H1 (cell line): ENCODE measurements at regions not wholly inside any gene's neighbourhood (a gene's known extent, or its start where the extent isn't known, plus 50 kb on each side); places are given as distances from the start of the nearest gene placed in this dataset.

Experiments used
- CTCF ChIA-PET: fragments of 300-600 bp; sonication (Branson Sonifier 250); formaldehyde crosslinking; loops from one replicate; lab custom pipeline; 2021; ENCODE audit not compliant: partially characterized antibody; lab: Charles Lee
- POLR2A ChIA-PET: fragments of 300-600 bp; sonication (Branson Sonifier 250); formaldehyde crosslinking; loops from one replicate; lab custom pipeline; 2021; ENCODE audit warnings: inconsistent platforms; ENCODE audit not compliant: partially characterized antibody; lab: Charles Lee
- DNase-seq, 2 experiments: peaks; one replicate each; pipeline versions ENCODE4 v3.0.0 to v3.0.0-alpha.2; 2010 to 2022; ENCODE audit warnings: low spot score in 2 of 2, low read depth in 1 of 2, mixed read lengths in 1 of 2
- FAIRE-seq: peaks from 2 replicates; lab custom pipeline; 2011; peaks lifted over from hg19 to GRCh38; lab: Jason Lieb, UNC
- H2AFZ ChIP-seq: 2 replicates; pipeline ENCODE4 v1.8.1; 2012; ENCODE audit warnings: low read length, inconsistent platforms
- H2AK5ac ChIP-seq: 2 replicates; pipeline ENCODE4 v1.6.1; 2013; ENCODE audit warnings: low read depth, low read length
- H2BK120ac ChIP-seq: replicated peaks from 2 replicates; pipeline ENCODE3; 2013; ENCODE audit warnings: low read depth, low read length, inconsistent platforms
- H2BK12ac ChIP-seq: 2 replicates; pipeline ENCODE4 v1.6.1; 2013; ENCODE audit warnings: low read depth, low read length
- H2BK15ac ChIP-seq: 2 replicates; pipeline ENCODE4 v1.6.1; 2013; ENCODE audit warnings: low read length
- H2BK20ac ChIP-seq: 2 replicates; pipeline ENCODE4 v1.6.1; 2013; ENCODE audit warnings: low read length
- H2BK5ac ChIP-seq: 2 replicates; pipeline ENCODE4 v1.6.1; 2013; ENCODE audit warnings: low read depth, low read length
- H3K14ac ChIP-seq: 2 replicates; pipeline ENCODE4 v1.6.1; 2013; ENCODE audit warnings: inconsistent platforms; ENCODE audit not compliant: insufficient read length
- H3K18ac ChIP-seq: 2 replicates; pipeline ENCODE4 v1.6.1; 2013; ENCODE audit warnings: low read length; ENCODE audit errors: extremely low read depth
- H3K23ac ChIP-seq: 2 replicates; pipeline ENCODE4 v1.6.1; 2013; ENCODE audit warnings: inconsistent platforms; ENCODE audit not compliant: insufficient read length
- H3K23me2 ChIP-seq: 2 replicates; pipeline ENCODE4 v1.6.1; 2013; ENCODE audit warnings: low read depth, low read length
- H3K27ac ChIP-seq: 2 replicates; pipeline ENCODE4 v1.6.1; 2011; ENCODE audit warnings: low read depth, low read length, inconsistent platforms
- H3K27me3 ChIP-seq, 4 experiments: replicated peaks in 1 of 4; 1 replicate in 1 of 4; 2 replicates in 3 of 4; pipeline versions ENCODE4 v1.6.1 to v1.8.1; 2011 to 2013; ENCODE audit warnings: low read length in 3 of 4, mild to moderate bottlenecking in 3 of 4, inconsistent platforms in 2 of 4, mixed read lengths in 2 of 4, moderate library complexity in 1 of 4; ENCODE audit not compliant: control insufficient read depth in 3 of 4, insufficient read depth in 3 of 4; ENCODE audit errors: extremely low read depth in 1 of 4
- H3K36me3 ChIP-seq, 4 experiments: 2 replicates each; pipeline versions ENCODE4 v1.6.1 to v1.8.1; 2011 to 2013; ENCODE audit warnings: mild to moderate bottlenecking in 4 of 4, low read length in 3 of 4, moderate library complexity in 2 of 4, control low read depth in 1 of 4, inconsistent platforms in 1 of 4; ENCODE audit not compliant: insufficient read depth in 4 of 4, control insufficient read depth in 2 of 4
- H3K4ac ChIP-seq: replicated peaks from 2 replicates; pipeline ENCODE3; 2013; ENCODE audit warnings: low read length, low read depth, mixed read lengths, inconsistent platforms; ENCODE audit not compliant: insufficient read length
- H3K4me1 ChIP-seq, 4 experiments: replicated peaks in 1 of 4; 1 replicate in 1 of 4; 2 replicates in 3 of 4; pipeline versions ENCODE4 v1.6.1 to v1.8.1; 2011 to 2013; ENCODE audit warnings: low read length in 3 of 4, inconsistent platforms in 2 of 4, mixed read lengths in 1 of 4; ENCODE audit not compliant: insufficient read depth in 4 of 4, control insufficient read depth in 3 of 4
- H3K4me2 ChIP-seq, 2 experiments: 2 replicates each; pipeline versions ENCODE4 v1.6.1 to v1.8.1; 2011 to 2013; ENCODE audit warnings: low read depth in 2 of 2, low read length in 2 of 2, control low read depth in 1 of 2, inconsistent platforms in 1 of 2, mild to moderate bottlenecking in 1 of 2; ENCODE audit not compliant: insufficient read depth in 1 of 2
- H3K4me3 ChIP-seq, 4 experiments: fragments of 200-600, 300-600 bp in 1 of 4; sonication (generic), shearing (Covaris generic), sonication (Bioruptor Twin) in 1 of 4; 2 replicates each; pipeline versions ENCODE4 v1.5.1 to v1.8.1; 2011 to 2016; ENCODE audit warnings: low read length in 4 of 4, low read depth in 3 of 4, control low read depth in 2 of 4, inconsistent platforms in 2 of 4, mild to moderate bottlenecking in 2 of 4, mixed read lengths in 1 of 4, moderate library complexity in 1 of 4; ENCODE audit not compliant: insufficient read depth in 2 of 4; ENCODE audit errors: extremely low read depth in 1 of 4
- H3K56ac ChIP-seq: replicated peaks from 2 replicates; pipeline ENCODE3; 2013; ENCODE audit warnings: low read depth, mild to moderate bottlenecking, mixed read lengths, low read length, inconsistent platforms; ENCODE audit not compliant: insufficient read length
- H3K79me1 ChIP-seq: 2 replicates; pipeline ENCODE4 v1.6.1; 2013; ENCODE audit warnings: low read depth, low read length, control low read depth
- H3K79me2 ChIP-seq, 2 experiments: 2 replicates each; pipeline versions ENCODE4 v1.6.1 to v1.8.1; 2012 to 2013; ENCODE audit warnings: low read length in 2 of 2, mild to moderate bottlenecking in 2 of 2, inconsistent platforms in 1 of 2; ENCODE audit not compliant: insufficient read depth in 2 of 2, control insufficient read depth in 1 of 2
- H3K9ac ChIP-seq, 4 experiments: replicated peaks in 1 of 4; 1 replicate in 1 of 4; 2 replicates in 3 of 4; pipeline versions ENCODE4 v1.6.1 to v1.8.1; 2011 to 2013; ENCODE audit warnings: low read depth in 3 of 4, low read length in 3 of 4, control low read depth in 2 of 4, mild to moderate bottlenecking in 2 of 4, moderate library complexity in 2 of 4, inconsistent platforms in 1 of 4; ENCODE audit errors: extremely low read depth in 1 of 4
- H3K9me3 ChIP-seq, 2 experiments: 2 replicates each; pipeline versions ENCODE4 v1.6.1 to v1.8.1; 2012 to 2013; ENCODE audit warnings: mild to moderate bottlenecking in 2 of 2, moderate library complexity in 2 of 2, control low read depth in 1 of 2, inconsistent platforms in 1 of 2, low read depth in 1 of 2, low read length in 1 of 2, mixed read lengths in 1 of 2; ENCODE audit not compliant: insufficient read depth in 2 of 2
- H4K20me1 ChIP-seq, 2 experiments: replicated peaks in 1 of 2; 2 replicates each; pipeline versions ENCODE3 to v1.8.1; 2011 to 2013; ENCODE audit warnings: inconsistent platforms in 2 of 2, low read length in 2 of 2, mild to moderate bottlenecking in 1 of 2; ENCODE audit not compliant: insufficient read depth in 2 of 2, control insufficient read depth in 1 of 2
- H4K5ac ChIP-seq: 2 replicates; pipeline ENCODE4 v1.6.1; 2013; ENCODE audit warnings: low read length, low read depth, mixed read lengths, inconsistent platforms; ENCODE audit not compliant: insufficient read length
- H4K8ac ChIP-seq: 2 replicates; pipeline ENCODE4 v1.8.0; 2013; ENCODE audit warnings: mild to moderate bottlenecking, moderate library complexity, low read length, inconsistent platforms; ENCODE audit not compliant: insufficient read depth; ENCODE audit errors: extremely low read depth
- H4K91ac ChIP-seq: replicated peaks from 2 replicates; pipeline ENCODE3; 2013; ENCODE audit warnings: low read length, mixed read lengths, inconsistent platforms; ENCODE audit not compliant: insufficient read length
- BRCA1 ChIP-seq: IDR thresholded peaks from 2 replicates; pipeline ENCODE4 v1.6.1; 2012; ENCODE audit warnings: low read depth, low read length, improper control_type of control experiment
- CBX8 ChIP-seq: fragments of 300-800, 300-1000 bp; sonication (generic); IDR thresholded peaks from 2 replicates; pipeline ENCODE4 v1.7.1; 2016; ENCODE audit warnings: low read depth, low read length, borderline replicate concordance
- MAX ChIP-seq: IDR thresholded peaks from 2 replicates; pipeline ENCODE4 v1.6.1; 2012; ENCODE audit warnings: inconsistent platforms
- POLR2A ChIP-seq, 2 experiments: IDR thresholded peaks; 1 replicate in 1 of 2; 2 replicates in 1 of 2; pipeline ENCODE4 v1.6.1; 2011; ENCODE audit warnings: low read depth in 2 of 2, low read length in 2 of 2, mild to moderate bottlenecking in 2 of 2; ENCODE audit errors: control extremely low read depth in 1 of 2
- RBBP5 ChIP-seq: IDR thresholded peaks from 2 replicates; pipeline ENCODE4 v1.7.1; 2012; ENCODE audit warnings: low read depth, mild to moderate bottlenecking, inconsistent platforms, low read length, moderate library complexity, borderline replicate concordance
- RFX5 ChIP-seq: IDR thresholded peaks from 2 replicates; pipeline ENCODE4 v1.6.1; 2011; ENCODE audit warnings: low read depth, low read length, improper control_type of control experiment, borderline replicate concordance

GRCh38 chr2:7127687-7128086, 210.5 kb downstream of the RNF144A start:
- Histone ChIP-seq H4K5ac (no peak overlapping the region), H3K4me2 (no peak overlapping the region), H3K4ac (no peak overlapping the region), H4K91ac (no peak overlapping the region), H3K18ac (no peak overlapping the region), H2AK5ac (no peak overlapping the region), H2BK5ac (no peak overlapping the region), H3K79me2 (no peaks in the 10 kb centered on the region), H3K27ac (no peak overlapping the region), H3K4me3 (no peak overlapping the region), H3K79me1 (no peaks in the 10 kb centered on the region), H3K23ac (no peak overlapping the region), H2BK12ac (no peak overlapping the region), H3K23me2 (no peaks in the 10 kb centered on the region), H2BK120ac (no peak overlapping the region), H2BK20ac (no peak overlapping the region), H3K4me1 (no peaks in the 10 kb centered on the region; a peak in 1 of 7 replicates), H4K20me1 (no peaks in the 10 kb centered on the region), H3K36me3 (no peaks in the 10 kb centered on the region), H3K14ac (no peak overlapping the region), H4K8ac (no peak overlapping the region), H3K9ac (no peak overlapping the region), H3K27me3 (no peaks in the 10 kb centered on the region), H2AFZ (no peak overlapping the region), H3K9me3 (0 out of 4 replicates have a peak, but pooled peaks cover 0 to 2% of the 10 kb centered on the region in 2 experiments), H3K56ac (no peak overlapping the region), H2BK15ac (no peak overlapping the region)
- DNase-seq (no peak), FAIRE-seq (no peak)
- no peak for TF ChIP-seq RBBP5
- no peak for TF ChIP-seq CBX8
- no peak for TF ChIP-seq MAX
- no peak for TF ChIP-seq BRCA1
- TF ChIP-seq RFX5, result no peak
- TF ChIP-seq POLR2A (IDR thresholded peaks at IDR 0.05; ENCODE audit: control extremely low read depth in 1 of 2, low read depth in 2 of 2, low read length in 2 of 2), result no peak
- POLR2A ChIA-PET, result no interaction called here
- CTCF ChIA-PET, result interaction anchor here (0.6 to 1.2 kb wide), 2 partner anchors 10 to 843 kb away, joined by 3 to 4 read pairs; no protein-coding TSS in a partner anchor
